ENCODE measurements at regions not wholly inside any gene's neighbourhood (a gene's known extent, or its start where the extent isn't known, plus 50 kb on each side); places are given as distances from the start of the nearest gene placed in this dataset.

GRCh38 chr22:49502126-49502826 lies 325.4 kb downstream of the BRD1 start:
- Histone ChIP-seq H3K9ac (ENCODE audit: low read length in 5 of 5) (no peak overlapping the region), H3K27me3 (ENCODE audit: control insufficient read depth in 5 of 5, insufficient read depth in 4 of 5, low read length in 5 of 5) (peaks cover 0 to 2% (median 0%) of the 10 kb centered on the region in 5 donors), H3K4me3 (ENCODE audit: low read depth in 1 of 5, low read length in 5 of 5) (no peak overlapping the region), H3K4me1 (ENCODE audit: control insufficient read depth in 5 of 5, insufficient read depth in 5 of 5, low read length in 5 of 5) (no peaks in the 10 kb centered on the region), H3K27ac (ENCODE audit: low read depth, low read length) (no peak overlapping the region), H3K9me3 (ENCODE audit: control insufficient read depth in 5 of 5, low read length in 5 of 5) (peaks cover 0 to 13% (median 0%) of the 10 kb centered on the region in 5 donors), H3K36me3 (ENCODE audit: control insufficient read depth in 5 of 5, insufficient read depth in 5 of 5, low read length in 5 of 5) (no peaks in the 10 kb centered on the region)

DNA sequence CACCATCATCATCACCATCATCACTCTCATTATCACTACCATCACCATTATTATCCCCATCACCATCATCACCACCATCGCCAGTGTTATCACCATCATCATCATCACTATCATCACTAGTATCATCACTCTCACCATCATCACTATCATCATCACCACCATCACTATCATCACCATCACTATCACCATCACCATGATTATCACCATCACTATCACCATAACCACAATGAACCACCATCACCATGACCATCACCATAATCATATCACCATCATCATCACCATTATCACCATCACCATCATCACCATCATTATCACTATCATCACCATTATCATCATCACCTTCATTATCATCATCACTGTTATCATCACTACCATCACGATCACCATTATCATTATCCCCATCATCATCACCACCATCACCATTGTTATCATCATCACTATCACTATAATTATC lies 326.7 kb downstream of the BRD1 start:
- Histone ChIP-seq H3K9me3 (ENCODE audit: control insufficient read depth in 5 of 5, low read length in 5 of 5) (peaks cover 0 to 16% (median 5%) of the 10 kb centered on the region in 5 donors), H3K9ac (ENCODE audit: low read length in 5 of 5) (no peak overlapping the region), H3K4me3 (ENCODE audit: low read depth in 1 of 5, low read length in 5 of 5) (no peak overlapping the region), H3K36me3 (ENCODE audit: control insufficient read depth in 5 of 5, insufficient read depth in 5 of 5, low read length in 5 of 5) (no peaks in the 10 kb centered on the region), H3K4me1 (ENCODE audit: control insufficient read depth in 5 of 5, insufficient read depth in 5 of 5, low read length in 5 of 5) (no peaks in the 10 kb centered on the region), H3K27me3 (ENCODE audit: control insufficient read depth in 5 of 5, insufficient read depth in 4 of 5, low read length in 5 of 5) (peaks cover 0 to 2% (median 0%) of the 10 kb centered on the region in 5 donors), H3K27ac (ENCODE audit: low read depth, low read length) (no peak overlapping the region)

DNA sequence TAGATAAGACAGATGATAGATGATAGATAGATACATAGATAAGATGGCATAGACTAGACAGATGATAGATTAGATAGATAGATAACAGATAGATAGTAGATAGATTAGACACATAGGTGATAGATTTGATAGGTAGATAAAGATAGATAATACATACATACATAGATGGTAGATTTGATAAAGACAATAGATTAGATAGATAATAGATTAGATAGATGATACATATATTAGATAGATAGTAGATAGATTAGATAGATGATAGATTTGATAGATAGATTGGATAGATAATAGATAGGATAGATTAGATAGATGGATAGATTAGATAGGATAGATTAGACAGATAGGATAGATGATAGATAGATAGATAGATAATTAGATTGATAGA lies 327.6 kb downstream of the BRD1 start:
- H3K27me3 ChIP-seq (ENCODE audit: control insufficient read depth in 5 of 5, insufficient read depth in 4 of 5, low read length in 5 of 5): peaks cover 0 to 2% (median 0%) of the 10 kb centered on the region in 5 donors
- no peak overlapping the region for H3K9ac ChIP-seq (ENCODE audit: low read length in 5 of 5)
- no peaks in the 10 kb centered on the region for H3K36me3 ChIP-seq (ENCODE audit: control insufficient read depth in 5 of 5, insufficient read depth in 5 of 5, low read length in 5 of 5)
- no peak overlapping the region for H3K4me3 ChIP-seq (ENCODE audit: low read depth in 1 of 5, low read length in 5 of 5)
- no peaks in the 10 kb centered on the region for H3K4me1 ChIP-seq (ENCODE audit: control insufficient read depth in 5 of 5, insufficient read depth in 5 of 5, low read length in 5 of 5)
- peaks cover 0 to 16% (median 5%) of the 10 kb centered on the region in 5 donors for H3K9me3 ChIP-seq (ENCODE audit: control insufficient read depth in 5 of 5, low read length in 5 of 5)
- H3K27ac ChIP-seq (ENCODE audit: low read depth, low read length): no peak overlapping the region

DNA sequence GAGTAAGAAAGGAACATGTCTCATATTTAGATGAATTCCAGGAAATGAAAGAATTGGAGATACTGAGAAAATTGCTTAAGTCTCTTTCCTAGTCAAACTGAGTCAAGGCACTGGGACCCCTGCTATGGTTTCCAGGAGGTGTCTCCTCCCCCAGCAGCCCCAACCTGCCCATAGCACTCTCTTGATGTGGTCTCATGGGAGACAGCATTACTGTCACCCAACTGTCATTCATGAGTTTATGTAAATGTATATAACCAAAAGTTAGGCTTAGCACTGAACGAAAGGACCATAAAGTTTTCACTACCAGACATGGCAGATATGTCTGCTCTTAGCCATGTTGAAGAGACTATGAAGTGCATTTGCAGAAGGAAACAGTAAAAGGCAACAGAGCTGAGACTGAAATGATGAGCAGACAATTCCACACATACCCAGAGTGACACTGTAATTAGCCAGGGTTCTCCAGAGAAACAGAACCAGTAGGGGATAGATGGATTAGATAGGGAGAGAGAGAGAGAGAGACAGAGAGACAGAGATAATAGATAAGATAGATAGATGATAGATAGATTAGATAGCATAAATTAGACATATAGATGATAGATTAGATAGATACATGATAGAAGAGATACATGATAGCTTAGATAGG lies 328.1 kb downstream of the BRD1 start:
- peaks cover 0 to 2% (median 0%) of the 10 kb centered on the region in 5 donors for H3K27me3 ChIP-seq (ENCODE audit: control insufficient read depth in 5 of 5, insufficient read depth in 4 of 5, low read length in 5 of 5)
- H3K9ac ChIP-seq (ENCODE audit: low read length in 5 of 5): no peak overlapping the region
- H3K4me1 ChIP-seq (ENCODE audit: control insufficient read depth in 5 of 5, insufficient read depth in 5 of 5, low read length in 5 of 5): no peaks in the 10 kb centered on the region

GRCh38 chr22:49497266-49497665 lies 330.4 kb downstream of the BRD1 start:
- H3K27ac ChIP-seq (ENCODE audit: low read depth, low read length): no peak overlapping the region
- no peaks in the 10 kb centered on the region for H3K27me3 ChIP-seq (ENCODE audit: control insufficient read depth in 5 of 5, insufficient read depth in 4 of 5, low read length in 5 of 5)
- no peaks in the 10 kb centered on the region for H3K4me1 ChIP-seq (ENCODE audit: control insufficient read depth in 5 of 5, insufficient read depth in 5 of 5, low read length in 5 of 5)
- H3K9ac ChIP-seq (ENCODE audit: low read length in 5 of 5): no peak overlapping the region
- no peaks in the 10 kb centered on the region for H3K36me3 ChIP-seq (ENCODE audit: control insufficient read depth in 5 of 5, insufficient read depth in 5 of 5, low read length in 5 of 5)
- H3K4me3 ChIP-seq (ENCODE audit: low read depth in 1 of 5, low read length in 5 of 5): no peak overlapping the region
- peaks cover 0 to 14% (median 5%) of the 10 kb centered on the region in 5 donors for H3K9me3 ChIP-seq (ENCODE audit: control insufficient read depth in 5 of 5, low read length in 5 of 5)

More for the DNA sequence above, 328.1 kb downstream of the BRD1 start:
- Histone ChIP-seq H3K36me3 (ENCODE audit: control insufficient read depth in 5 of 5, insufficient read depth in 5 of 5, low read length in 5 of 5) (no peaks in the 10 kb centered on the region), H3K4me3 (ENCODE audit: low read depth in 1 of 5, low read length in 5 of 5) (no peak overlapping the region), H3K27ac (ENCODE audit: low read depth, low read length) (no peak overlapping the region), H3K9me3 (ENCODE audit: control insufficient read depth in 5 of 5, low read length in 5 of 5) (peaks cover 0 to 16% (median 5%) of the 10 kb centered on the region in 5 donors)

- Histone ChIP-seq H3K4me1 (ENCODE audit: control insufficient read depth in 5 of 5, insufficient read depth in 5 of 5, low read length in 5 of 5) (no peaks in the 10 kb centered on the region), H3K36me3 (ENCODE audit: control insufficient read depth in 5 of 5, insufficient read depth in 5 of 5, low read length in 5 of 5) (no peaks in the 10 kb centered on the region), H3K27me3 (ENCODE audit: control insufficient read depth in 5 of 5, insufficient read depth in 4 of 5, low read length in 5 of 5) (peaks cover 0 to 5% (median 0%) of the 10 kb centered on the region in 5 donors), H3K9ac (ENCODE audit: low read length in 5 of 5) (no peak overlapping the region), H3K9me3 (ENCODE audit: control insufficient read depth in 5 of 5, low read length in 5 of 5) (peaks cover 0 to 8% (median 5%) of the 10 kb centered on the region in 5 donors), H3K4me3 (ENCODE audit: low read depth in 1 of 5, low read length in 5 of 5) (no peak overlapping the region), H3K27ac (ENCODE audit: low read depth, low read length) (no peak overlapping the region)
These were observed 333.1 kb downstream of the BRD1 start for GRCh38 chr22:49494555-49494954.

DNA sequence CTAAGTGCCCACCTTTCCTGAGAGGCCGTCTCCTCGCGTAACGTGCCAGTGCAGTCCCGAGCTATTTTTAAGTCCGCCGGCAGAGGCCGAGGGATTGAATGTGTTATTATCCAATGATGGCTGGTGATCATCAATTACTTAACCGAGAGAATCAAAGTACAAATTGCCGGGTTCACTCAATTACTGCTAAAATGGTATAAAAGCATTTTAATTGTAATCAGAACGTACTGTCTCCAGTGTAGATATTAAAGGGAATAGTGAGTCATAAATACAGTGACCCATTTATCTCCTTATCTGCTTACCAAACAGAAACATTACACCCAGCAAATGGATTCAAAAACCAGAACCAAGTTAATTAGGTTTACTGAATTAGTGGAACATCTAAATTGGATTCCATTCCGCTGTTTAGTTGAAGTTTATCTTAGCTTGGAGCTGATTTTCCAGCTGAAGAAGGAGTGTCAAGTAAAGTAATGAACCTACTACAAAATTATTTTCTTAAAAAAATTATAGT lies 334.9 kb downstream of the BRD1 start:
- no peak overlapping the region for H3K4me3 ChIP-seq (ENCODE audit: low read depth in 1 of 5, low read length in 5 of 5)
- no peaks in the 10 kb centered on the region for H3K4me1 ChIP-seq (ENCODE audit: control insufficient read depth in 5 of 5, insufficient read depth in 5 of 5, low read length in 5 of 5)
- H3K27me3 ChIP-seq (ENCODE audit: control insufficient read depth in 5 of 5, insufficient read depth in 4 of 5, low read length in 5 of 5): peaks cover 0 to 11% (median 0%) of the 10 kb centered on the region in 5 donors
- H3K9ac ChIP-seq (ENCODE audit: low read length in 5 of 5): no peak overlapping the region
- no peak overlapping the region for H3K27ac ChIP-seq (ENCODE audit: low read depth, low read length)
- H3K36me3 ChIP-seq (ENCODE audit: control insufficient read depth in 5 of 5, insufficient read depth in 5 of 5, low read length in 5 of 5): no peaks in the 10 kb centered on the region
- peaks cover 0 to 8% (median 4%) of the 10 kb centered on the region in 5 donors for H3K9me3 ChIP-seq (ENCODE audit: control insufficient read depth in 5 of 5, low read length in 5 of 5)

GRCh38 chr22:49492308-49492707 lies 335.4 kb downstream of the BRD1 start:
- Histone ChIP-seq H3K9me3 (ENCODE audit: control insufficient read depth in 5 of 5, low read length in 5 of 5) (peaks cover 0 to 5% (median 3%) of the 10 kb centered on the region in 5 donors), H3K27ac (ENCODE audit: low read depth, low read length) (no peak overlapping the region), H3K9ac (ENCODE audit: low read length in 5 of 5) (no peak overlapping the region), H3K4me1 (ENCODE audit: control insufficient read depth in 5 of 5, insufficient read depth in 5 of 5, low read length in 5 of 5) (no peaks in the 10 kb centered on the region), H3K36me3 (ENCODE audit: control insufficient read depth in 5 of 5, insufficient read depth in 5 of 5, low read length in 5 of 5) (no peaks in the 10 kb centered on the region), H3K4me3 (ENCODE audit: low read depth in 1 of 5, low read length in 5 of 5) (no peak overlapping the region), H3K27me3 (ENCODE audit: control insufficient read depth in 5 of 5, insufficient read depth in 4 of 5, low read length in 5 of 5) (peaks cover 0 to 11% (median 0%) of the 10 kb centered on the region in 5 donors)

DNA sequence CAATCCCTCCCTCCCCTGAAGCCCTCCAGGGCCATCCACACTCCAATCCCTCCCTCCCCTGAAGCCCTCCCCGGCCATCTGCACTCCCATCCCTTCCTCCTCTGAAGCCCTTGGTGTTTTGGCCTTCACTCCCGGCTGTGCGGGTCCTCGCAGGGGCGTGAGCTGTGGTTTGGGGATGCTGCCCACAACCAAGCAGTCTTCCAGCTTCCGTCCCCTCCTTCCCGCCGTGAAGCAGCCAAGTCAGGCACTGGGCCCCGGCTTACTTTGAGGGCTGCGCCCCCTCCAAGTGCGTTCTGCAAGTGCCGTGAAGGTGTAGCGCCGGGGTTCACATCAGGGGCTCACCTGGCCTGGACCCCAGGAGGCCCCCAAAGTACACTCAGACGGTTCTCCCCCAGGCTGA lies 335.9 kb downstream of the BRD1 start:
- no peaks in the 10 kb centered on the region for H3K36me3 ChIP-seq (ENCODE audit: control insufficient read depth in 5 of 5, insufficient read depth in 5 of 5, low read length in 5 of 5)
- H3K9me3 ChIP-seq (ENCODE audit: control insufficient read depth in 5 of 5, low read length in 5 of 5): peaks cover 0 to 5% (median 0%) of the 10 kb centered on the region in 5 donors
- H3K27ac ChIP-seq (ENCODE audit: low read depth, low read length): no peak overlapping the region
- no peaks in the 10 kb centered on the region for H3K4me1 ChIP-seq (ENCODE audit: control insufficient read depth in 5 of 5, insufficient read depth in 5 of 5, low read length in 5 of 5)
- H3K4me3 ChIP-seq (ENCODE audit: low read depth in 1 of 5, low read length in 5 of 5): no peak overlapping the region
- no peak overlapping the region for H3K9ac ChIP-seq (ENCODE audit: low read length in 5 of 5)
- H3K27me3 ChIP-seq (ENCODE audit: control insufficient read depth in 5 of 5, insufficient read depth in 4 of 5, low read length in 5 of 5): peaks cover 0 to 11% (median 0%) of the 10 kb centered on the region in 5 donors

DNA sequence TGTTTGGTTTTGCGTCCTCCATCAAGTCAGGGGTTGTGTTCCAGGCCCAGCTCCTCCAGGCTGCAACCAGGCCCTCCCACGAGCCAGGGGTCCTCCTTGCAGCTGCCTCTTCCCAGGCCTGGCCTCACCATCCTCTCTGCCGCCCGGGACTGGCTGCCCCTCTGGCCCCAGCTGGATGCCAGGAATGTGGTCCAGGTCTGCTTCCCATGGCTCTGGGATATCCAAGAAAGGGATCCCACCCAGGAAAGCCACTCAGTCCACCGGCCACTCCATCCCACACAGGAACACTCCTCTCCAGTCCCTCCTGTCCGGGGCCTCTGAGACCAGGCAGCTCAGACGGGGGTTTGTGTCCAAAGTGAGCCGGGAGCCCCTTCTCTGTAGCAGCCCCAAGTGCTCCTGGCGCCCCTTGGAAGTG lies 336.4 kb downstream of the BRD1 start:
- no peaks in the 10 kb centered on the region for H3K36me3 ChIP-seq (ENCODE audit: control insufficient read depth in 5 of 5, insufficient read depth in 5 of 5, low read length in 5 of 5)
- H3K27me3 ChIP-seq (ENCODE audit: control insufficient read depth in 5 of 5, insufficient read depth in 4 of 5, low read length in 5 of 5): peaks cover 0 to 13% (median 0%) of the 10 kb centered on the region in 5 donors
- no peak overlapping the region for H3K9ac ChIP-seq (ENCODE audit: low read length in 5 of 5)
- no peak overlapping the region for H3K27ac ChIP-seq (ENCODE audit: low read depth, low read length)
- no peak overlapping the region for H3K4me3 ChIP-seq (ENCODE audit: low read depth in 1 of 5, low read length in 5 of 5)
- H3K9me3 ChIP-seq (ENCODE audit: control insufficient read depth in 5 of 5, low read length in 5 of 5): peaks cover 0 to 2% (median 0%) of the 10 kb centered on the region in 5 donors
- no peaks in the 10 kb centered on the region for H3K4me1 ChIP-seq (ENCODE audit: control insufficient read depth in 5 of 5, insufficient read depth in 5 of 5, low read length in 5 of 5)
